ENCODE measurements at regions not wholly inside any gene's neighbourhood (a gene's known extent, or its start where the extent isn't known, plus 50 kb on each side); places are given as distances from the start of the nearest gene placed in this dataset.
"Not testable (repeated sequence)": the region's sequence is repeated elsewhere in the genome, so short reads cannot be mapped to it uniquely, and the experiment has no call there.

- no peaks in the 10 kb centered on the region for H3K4me1 Mint-ChIP-seq (ENCODE audit: low read depth)
- no peaks in the 10 kb centered on the region for H3K27me3 Mint-ChIP-seq (ENCODE audit: low read depth)
- peaks cover 2 to 3% of the 10 kb centered on the region in 2 donors for H3K9me3 Mint-ChIP-seq
- ATAC-seq (replicated peaks in 1 of 2) (no peak), DNase-seq (no peak)
- H3K36me3 Mint-ChIP-seq (ENCODE audit: insufficient read depth in 2 of 2) = no peaks in the 10 kb centered on the region
- H3K27ac Mint-ChIP-seq = no peak overlapping the region
- H3K4me3 Mint-ChIP-seq = no peak overlapping the region
Measured at GRCh38 chr1:79517470-79518224, 511.1 kb upstream of the ADGRL4 start.

DNA sequence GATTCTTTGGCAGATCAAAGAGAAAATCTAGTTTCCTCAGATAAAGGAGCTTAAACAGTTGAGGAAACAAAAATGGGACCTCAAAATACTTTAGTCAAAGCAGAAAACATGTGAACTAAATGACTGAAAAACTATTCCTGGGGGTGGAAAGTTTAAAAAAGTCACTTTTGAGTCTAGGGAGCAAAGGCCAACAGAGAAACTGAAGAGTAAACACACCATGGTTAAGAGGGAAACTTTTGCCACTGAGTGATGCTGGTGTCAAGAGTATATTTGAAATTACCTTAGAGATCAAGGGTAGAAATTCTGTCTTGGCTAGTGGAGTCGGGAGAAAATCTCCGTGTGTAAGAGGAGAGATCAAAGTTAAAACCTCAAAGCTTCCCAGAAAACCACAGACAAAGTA lies 501.2 kb upstream of the ADGRL4 start:
- DNase-seq (no peak), ATAC-seq (replicated peaks in 1 of 2) (no peak)
- Mint-ChIP-seq H3K27ac (peak overlapping the region; percentile 24), H3K27me3 (ENCODE audit: low read depth) (no peaks in the 10 kb centered on the region), H3K4me1 (ENCODE audit: low read depth) (no peaks in the 10 kb centered on the region), H3K4me3 (no peak overlapping the region), H3K9me3 (peaks cover 1 to 2% of the 10 kb centered on the region in 2 donors), H3K36me3 (ENCODE audit: insufficient read depth in 2 of 2) (no peaks in the 10 kb centered on the region)

DNA sequence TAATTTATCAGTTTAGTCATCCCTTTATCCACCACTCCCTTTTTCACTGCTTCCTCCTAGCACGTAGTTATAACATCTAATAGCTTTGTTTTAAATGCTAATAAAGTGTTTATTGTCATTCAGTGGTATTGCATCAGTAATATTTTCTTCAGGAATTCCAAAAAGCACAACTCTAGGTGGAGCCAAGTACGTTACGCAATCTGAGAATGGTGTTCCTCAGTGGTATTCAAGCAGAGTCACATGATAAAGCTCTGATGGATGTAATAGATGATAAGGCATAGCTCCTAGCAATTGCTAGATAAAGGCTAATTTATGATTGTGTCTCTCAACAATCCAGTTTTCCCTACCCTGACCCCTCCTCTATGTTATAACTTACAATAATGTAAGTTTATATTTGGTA lies 494.6 kb upstream of the ADGRL4 start:
- H3K4me3 Mint-ChIP-seq = no peak overlapping the region
- no peaks in the 10 kb centered on the region for H3K4me1 Mint-ChIP-seq (ENCODE audit: low read depth)
- DNase-seq (no peak), ATAC-seq (replicated peaks in 1 of 2) (no peak)
- no peaks in the 10 kb centered on the region for H3K27me3 Mint-ChIP-seq (ENCODE audit: low read depth)
- H3K36me3 Mint-ChIP-seq (ENCODE audit: insufficient read depth in 2 of 2) = no peaks in the 10 kb centered on the region
- H3K27ac Mint-ChIP-seq = no peak overlapping the region
- no peaks in the 10 kb centered on the region for H3K9me3 Mint-ChIP-seq

DNA sequence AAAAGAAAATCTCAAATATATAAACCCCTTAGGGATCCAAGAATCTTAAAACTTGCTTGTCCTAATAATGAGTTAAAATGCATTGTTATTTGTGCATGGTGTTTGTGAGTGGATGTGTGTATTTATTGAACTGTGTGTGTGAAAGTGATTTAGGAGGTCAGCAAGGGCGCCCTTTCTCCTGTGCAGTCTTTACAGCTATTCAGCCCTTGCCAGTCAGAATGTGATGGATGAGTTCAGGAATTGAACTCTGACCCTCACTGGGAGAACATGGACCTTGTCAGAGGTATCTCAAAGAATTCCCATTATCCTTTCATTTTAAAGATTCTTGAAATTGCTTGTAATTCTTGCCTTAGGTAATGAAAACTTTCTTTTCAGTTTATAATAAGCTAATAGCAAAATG lies 493.0 kb upstream of the ADGRL4 start:
- no peaks in the 10 kb centered on the region for H3K27me3 Mint-ChIP-seq (ENCODE audit: low read depth)
- ATAC-seq (replicated peaks in 1 of 2) = no peak
- no peaks in the 10 kb centered on the region for H3K9me3 Mint-ChIP-seq
- H3K36me3 Mint-ChIP-seq (ENCODE audit: insufficient read depth in 2 of 2) = no peaks in the 10 kb centered on the region
- no peak overlapping the region for H3K4me3 Mint-ChIP-seq
- H3K27ac Mint-ChIP-seq = no peak overlapping the region
- H3K4me1 Mint-ChIP-seq (ENCODE audit: low read depth) = no peaks in the 10 kb centered on the region
- no peak for DNase-seq

DNA sequence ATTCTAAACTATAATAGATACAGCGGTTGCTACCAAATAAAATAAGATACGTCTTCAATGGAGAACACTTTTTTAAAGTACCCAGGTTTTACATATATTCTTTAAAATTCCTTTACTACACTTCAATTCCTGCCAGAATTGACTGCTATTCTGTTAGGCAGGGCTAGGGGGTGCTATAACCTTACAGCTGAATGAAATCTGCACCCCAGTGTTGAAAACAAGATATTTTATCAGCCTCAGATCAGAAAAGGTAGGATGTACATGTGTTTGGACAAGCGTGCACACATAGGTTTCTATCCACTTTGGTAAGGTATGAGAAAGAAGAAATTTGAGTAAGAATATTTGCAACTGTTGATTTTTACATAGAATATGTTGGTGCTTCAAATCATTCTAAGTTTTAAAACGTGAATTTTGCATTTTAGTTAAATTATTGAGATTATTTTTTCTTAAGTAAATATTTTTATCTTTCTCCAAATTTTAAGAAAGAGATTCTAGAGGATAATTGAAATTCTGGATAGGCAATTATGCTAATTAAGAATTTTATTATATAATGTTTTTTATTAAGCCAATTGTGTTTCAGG lies 490.8 kb upstream of the ADGRL4 start:
- peaks cover 0 to 6% of the 10 kb centered on the region in 2 donors for H3K9me3 Mint-ChIP-seq
- DNase-seq (peak in 1 of 2 donors; percentile 6), ATAC-seq (replicated peaks in 1 of 2) (no peak)
- H3K27ac Mint-ChIP-seq = no peak overlapping the region
- H3K4me1 Mint-ChIP-seq (ENCODE audit: low read depth) = no peaks in the 10 kb centered on the region
- H3K36me3 Mint-ChIP-seq (ENCODE audit: insufficient read depth in 2 of 2) = no peaks in the 10 kb centered on the region
- H3K4me3 Mint-ChIP-seq = no peak overlapping the region
- no peaks in the 10 kb centered on the region for H3K27me3 Mint-ChIP-seq (ENCODE audit: low read depth)

- no peak for DNase-seq
- no peak overlapping the region for H3K27ac Mint-ChIP-seq
- ATAC-seq (replicated peaks in 1 of 2) = no peak
- H3K27me3 Mint-ChIP-seq (ENCODE audit: low read depth) = no peaks in the 10 kb centered on the region
- H3K4me3 Mint-ChIP-seq = no peak overlapping the region
- H3K9me3 Mint-ChIP-seq = peaks cover 0 to 7% of the 10 kb centered on the region in 2 donors
- H3K4me1 Mint-ChIP-seq (ENCODE audit: low read depth) = no peaks in the 10 kb centered on the region
- H3K36me3 Mint-ChIP-seq (ENCODE audit: insufficient read depth in 2 of 2) = no peaks in the 10 kb centered on the region
Measured at GRCh38 chr1:79496129-79496528, 489.6 kb upstream of the ADGRL4 start.

DNA sequence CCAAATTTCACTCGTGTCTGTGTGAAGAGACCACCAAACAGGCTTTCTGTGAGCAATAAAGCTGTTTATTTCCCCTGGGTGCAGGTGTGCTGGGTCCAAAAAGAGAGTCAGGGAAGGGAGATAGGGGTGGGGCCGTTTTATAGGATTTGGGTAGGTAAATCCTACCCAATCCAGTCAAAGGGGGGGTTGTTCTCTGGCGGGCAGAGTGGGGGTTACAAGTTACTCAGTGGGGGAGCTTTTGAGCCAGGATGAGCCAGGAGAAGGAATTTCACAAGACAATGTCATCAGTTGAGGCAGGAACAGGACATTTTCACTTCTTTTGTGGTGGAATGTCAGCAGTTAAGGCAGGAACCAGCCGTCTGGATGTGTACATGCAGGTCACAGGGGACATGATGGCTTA lies 487.2 kb upstream of the ADGRL4 start:
- peaks cover 5 to 10% of the 10 kb centered on the region in 2 donors for H3K9me3 Mint-ChIP-seq
- H3K4me3 Mint-ChIP-seq; ATAC-seq (replicated peaks in 1 of 2); DNase-seq; H3K27ac Mint-ChIP-seq; H3K4me1 Mint-ChIP-seq (ENCODE audit: low read depth); H3K27me3 Mint-ChIP-seq (ENCODE audit: low read depth); H3K36me3 Mint-ChIP-seq (ENCODE audit: insufficient read depth in 2 of 2): not testable (repeated sequence)

GRCh38 chr1:79488572-79489121 lies 482.1 kb upstream of the ADGRL4 start:
- H3K27ac Mint-ChIP-seq; H3K4me3 Mint-ChIP-seq; DNase-seq; H3K36me3 Mint-ChIP-seq (ENCODE audit: insufficient read depth in 2 of 2); H3K4me1 Mint-ChIP-seq (ENCODE audit: low read depth); ATAC-seq (replicated peaks in 1 of 2); H3K27me3 Mint-ChIP-seq (ENCODE audit: low read depth): not testable (repeated sequence)
- peaks cover 5 to 10% of the 10 kb centered on the region in 2 donors for H3K9me3 Mint-ChIP-seq

DNA sequence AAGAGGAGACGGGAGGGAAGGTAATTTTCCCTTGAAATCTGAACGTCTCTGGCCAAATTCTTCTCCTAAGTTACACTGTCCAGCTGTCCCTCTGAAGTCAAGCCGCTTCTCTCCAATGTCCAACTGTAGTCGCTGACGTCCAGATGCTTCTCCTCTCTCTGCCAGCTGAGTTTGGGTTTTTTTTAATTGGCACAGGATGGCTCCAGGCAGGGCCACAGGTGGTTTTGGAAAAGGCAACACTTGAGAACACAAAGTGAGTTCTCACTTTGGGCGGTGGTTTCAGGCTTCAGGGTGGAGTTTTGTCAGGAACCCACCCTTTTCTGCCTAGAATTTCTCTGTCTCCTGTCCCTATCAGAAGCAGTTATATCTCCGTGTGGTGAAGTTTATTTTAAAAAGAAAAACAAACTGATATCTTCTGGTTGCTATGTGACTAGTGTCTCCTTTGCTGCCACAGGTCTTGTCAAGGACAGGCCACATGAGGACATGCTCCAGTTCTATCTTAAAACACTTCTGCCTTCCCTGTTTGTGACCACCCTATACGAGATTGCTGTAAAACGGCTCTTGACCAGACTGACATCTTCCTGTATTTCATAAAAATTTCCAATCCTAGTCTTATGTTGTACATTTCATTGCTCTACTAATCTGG lies 472.3 kb upstream of the ADGRL4 start:
- DNase-seq = no peak
- H3K4me3 Mint-ChIP-seq = no peak overlapping the region
- no peaks in the 10 kb centered on the region for H3K27me3 Mint-ChIP-seq (ENCODE audit: low read depth)
- H3K9me3 Mint-ChIP-seq = peaks cover 4% of the 10 kb centered on the region in 2 donors
- H3K27ac Mint-ChIP-seq = no peak overlapping the region
- H3K4me1 Mint-ChIP-seq (ENCODE audit: low read depth) = no peaks in the 10 kb centered on the region
- ATAC-seq (replicated peaks in 1 of 2) = no peak
- H3K36me3 Mint-ChIP-seq (ENCODE audit: insufficient read depth in 2 of 2) = peaks cover 0 to 2% of the 10 kb centered on the region in 2 donors

GRCh38 chr1:79478160-79478559 lies 471.6 kb upstream of the ADGRL4 start:
- no peak for ATAC-seq (replicated peaks in 1 of 2)
- peaks cover 0 to 2% of the 10 kb centered on the region in 2 donors for H3K36me3 Mint-ChIP-seq (ENCODE audit: insufficient read depth in 2 of 2)
- DNase-seq = no peak
- H3K9me3 Mint-ChIP-seq = peaks cover 4% of the 10 kb centered on the region in 2 donors
- H3K27me3 Mint-ChIP-seq (ENCODE audit: low read depth) = no peaks in the 10 kb centered on the region
- no peak overlapping the region for H3K27ac Mint-ChIP-seq
- H3K4me3 Mint-ChIP-seq = no peak overlapping the region
- no peaks in the 10 kb centered on the region for H3K4me1 Mint-ChIP-seq (ENCODE audit: low read depth)

DNA sequence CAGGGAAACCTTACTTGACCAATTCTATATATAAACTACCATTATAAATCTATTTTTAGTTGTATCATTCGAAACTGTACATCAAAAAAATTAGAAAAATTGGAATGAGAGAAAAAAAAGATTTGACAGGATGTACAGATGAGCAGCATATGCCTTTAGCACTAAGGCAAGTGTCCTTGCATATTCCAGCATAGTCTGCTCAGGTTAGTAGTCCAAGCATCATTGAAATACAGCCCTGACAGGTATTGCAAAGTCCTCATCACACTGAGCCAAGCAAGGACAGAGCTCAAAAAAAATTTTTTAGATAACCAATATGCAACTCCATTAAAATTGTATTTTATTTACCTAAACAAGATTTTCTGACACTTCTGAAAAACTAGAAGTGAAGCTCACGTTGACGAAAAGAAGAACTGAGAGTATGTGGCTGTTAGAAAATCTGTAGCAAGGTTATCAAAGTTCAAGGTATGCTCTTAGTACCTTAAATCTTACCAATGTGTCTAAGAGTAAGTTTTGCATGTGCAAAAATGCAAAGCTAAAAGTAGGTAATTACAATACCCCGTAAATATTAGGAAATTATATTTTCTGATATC lies 465.6 kb upstream of the ADGRL4 start:
- Mint-ChIP-seq H3K27me3 (ENCODE audit: low read depth) (no peaks in the 10 kb centered on the region), H3K9me3 (peaks cover 0 to 6% of the 10 kb centered on the region in 2 donors), H3K4me3 (no peak overlapping the region), H3K4me1 (ENCODE audit: low read depth) (no peaks in the 10 kb centered on the region), H3K27ac (no peak overlapping the region), H3K36me3 (ENCODE audit: insufficient read depth in 2 of 2) (no peaks in the 10 kb centered on the region)
- DNase-seq = no peak
- ATAC-seq (replicated peaks in 1 of 2) = no peak

DNA sequence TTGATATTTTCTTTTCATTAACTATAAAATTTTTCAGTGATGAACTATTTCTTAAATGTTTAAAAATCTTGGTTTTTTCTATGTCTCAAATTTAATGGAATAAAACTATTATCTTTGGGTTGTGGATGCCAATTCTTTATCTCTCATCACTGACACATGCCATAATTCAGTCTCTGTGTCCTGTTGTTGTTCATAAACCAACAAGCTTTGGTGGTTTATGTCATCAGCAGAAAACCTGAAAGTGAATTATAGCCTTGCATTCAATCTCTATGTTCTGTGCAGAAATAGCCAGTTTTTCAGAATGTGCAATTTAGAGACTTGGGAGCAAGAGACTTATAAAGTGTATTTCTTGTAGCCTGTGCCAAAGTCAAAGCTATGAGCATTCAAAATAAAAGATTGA lies 462.6 kb upstream of the ADGRL4 start:
- no peak for ATAC-seq (replicated peaks in 1 of 2)

More for the DNA sequence above, 462.6 kb upstream of the ADGRL4 start:
- Mint-ChIP-seq H3K27ac (no peak overlapping the region), H3K9me3 (peaks cover 3 to 11% of the 10 kb centered on the region in 2 donors), H3K36me3 (ENCODE audit: insufficient read depth in 2 of 2) (peaks cover 0 to 2% of the 10 kb centered on the region in 2 donors), H3K27me3 (ENCODE audit: low read depth) (no peaks in the 10 kb centered on the region), H3K4me1 (ENCODE audit: low read depth) (no peaks in the 10 kb centered on the region), H3K4me3 (no peak overlapping the region)
- DNase-seq = no peak

Data from activated T-cell treated with anti-CD3 and anti-CD28 coated beads, Interleukin-2, amount 50 U/mL, for 72 hours (primary cell).